HG03039 (cell line): ENCODE measurements at regions not wholly inside any gene's neighbourhood (a gene's known extent, or its start where the extent isn't known, plus 50 kb on each side); places are given as distances from the start of the nearest gene placed in this dataset.

Source experiments
- ATAC-seq: cut with Tn5 transposase; IDR thresholded peaks from one replicate; pipeline ENCODE4 v1.9.1; 2021; ENCODE audit warnings: mild to moderate bottlenecking, moderate library complexity; ENCODE audit not compliant: unreplicated experiment

- no peak for ATAC-seq
These were observed 71.3 kb downstream of the RPE65 start for GRCh38 chr1:68378296-68379084.

GRCh38 chr1:68377098-68377497 lies 72.7 kb downstream of the RPE65 start:
- ATAC-seq, result no peak

GRCh38 chr1:68376441-68376840 lies 73.3 kb downstream of the RPE65 start:
- ATAC-seq, result no peak

- no peak for ATAC-seq
These were observed 73.8 kb downstream of the RPE65 start for GRCh38 chr1:68375919-68376318.

GRCh38 chr1:68373173-68373572 lies 76.6 kb downstream of the RPE65 start:
- no peak for ATAC-seq

GRCh38 chr1:68372487-68372886 lies 77.3 kb downstream of the RPE65 start:
- ATAC-seq, result no peak

- no peak for ATAC-seq
These were observed 79.4 kb downstream of the RPE65 start for GRCh38 chr1:68370101-68370915.

- no peak for ATAC-seq
These were observed 83.2 kb downstream of the RPE65 start for GRCh38 chr1:68366572-68366971.

GRCh38 chr1:68365709-68366382 lies 83.9 kb downstream of the RPE65 start:
- ATAC-seq, result no peak

GRCh38 chr1:68363339-68363738 lies 86.4 kb downstream of the RPE65 start:
- no peak for ATAC-seq

- no peak for ATAC-seq
These were observed 88.3 kb downstream of the RPE65 start for GRCh38 chr1:68361346-68361910.

GRCh38 chr1:68359045-68359444 lies 90.7 kb downstream of the RPE65 start:
- no peak for ATAC-seq

- ATAC-seq, result no peak
These were observed 91.3 kb downstream of the RPE65 start for GRCh38 chr1:68358439-68358838.

- ATAC-seq, result no peak
These were observed 94.1 kb downstream of the RPE65 start for GRCh38 chr1:68355614-68356013.

- ATAC-seq, result no peak
These were observed 97.6 kb downstream of the RPE65 start for GRCh38 chr1:68352202-68352601.

- peak; percentile 86 for ATAC-seq
These were observed 102.3 kb downstream of the RPE65 start for GRCh38 chr1:68347415-68347814.

GRCh38 chr1:68346188-68346808 lies 103.5 kb downstream of the RPE65 start:
- no peak for ATAC-seq

GRCh38 chr1:68344208-68344607 lies 105.5 kb downstream of the RPE65 start:
- no peak for ATAC-seq

GRCh38 chr1:68340951-68341350 lies 108.6 kb upstream of the WLS start:
- no peak for ATAC-seq

GRCh38 chr1:68339505-68339904 lies 107.2 kb upstream of the WLS start:
- ATAC-seq, result no peak

GRCh38 chr1:68338081-68338480 lies 105.8 kb upstream of the WLS start:
- no peak for ATAC-seq
